Gastroesophageal sphincter (tissue), 3 donors: ENCODE measurements at regions not wholly inside any gene's neighbourhood (a gene's known extent, or its start where the extent isn't known, plus 50 kb on each side); places are given as distances from the start of the nearest gene placed in this dataset.

Experiments used
- EP300 ChIP-seq: sonication (generic); formaldehyde crosslinking; IDR thresholded peaks from one replicate; pipeline ENCODE4 v1.6.1; 2017; ENCODE audit warnings: antibody characterized with exemption, mild to moderate bottlenecking
- TF ChIP-seq, protein P1 (sequence below), 4 experiments: fragments of 200-600 bp in 2 of 4; fragments of 450-650 bp in 2 of 4; sonication (generic) in 1 of 4; IDR thresholded peaks; one replicate each; pipeline ENCODE4 v1.5.1; 2017 to 2019; ENCODE audit warnings: antibody characterized with exemption in 4 of 4, mild to moderate bottlenecking in 2 of 4, moderate library complexity in 2 of 4

DNA sequence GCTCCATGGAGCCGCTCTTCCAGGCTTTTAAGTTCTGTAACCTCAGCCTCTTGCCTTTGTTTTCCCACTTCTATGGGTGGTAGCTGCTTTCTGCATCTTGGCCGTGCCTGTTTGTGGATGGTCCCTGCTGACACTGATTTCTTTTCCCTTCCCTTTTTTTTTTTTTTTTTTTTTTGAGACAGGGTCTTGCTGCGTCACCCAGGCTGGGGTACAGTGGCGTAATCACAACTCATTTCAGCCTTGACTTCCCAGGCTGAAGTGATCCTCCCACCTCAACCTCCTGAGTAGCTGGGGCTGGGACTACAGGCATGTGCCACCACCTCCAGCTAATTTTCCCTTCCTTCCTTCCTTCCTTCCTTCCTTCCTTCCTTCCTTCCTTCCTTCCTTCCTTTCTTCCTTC, 57.7 kb upstream of the EP300 start:
- no peak for TF ChIP-seq EP300
- TF ChIP-seq, protein P1, sequence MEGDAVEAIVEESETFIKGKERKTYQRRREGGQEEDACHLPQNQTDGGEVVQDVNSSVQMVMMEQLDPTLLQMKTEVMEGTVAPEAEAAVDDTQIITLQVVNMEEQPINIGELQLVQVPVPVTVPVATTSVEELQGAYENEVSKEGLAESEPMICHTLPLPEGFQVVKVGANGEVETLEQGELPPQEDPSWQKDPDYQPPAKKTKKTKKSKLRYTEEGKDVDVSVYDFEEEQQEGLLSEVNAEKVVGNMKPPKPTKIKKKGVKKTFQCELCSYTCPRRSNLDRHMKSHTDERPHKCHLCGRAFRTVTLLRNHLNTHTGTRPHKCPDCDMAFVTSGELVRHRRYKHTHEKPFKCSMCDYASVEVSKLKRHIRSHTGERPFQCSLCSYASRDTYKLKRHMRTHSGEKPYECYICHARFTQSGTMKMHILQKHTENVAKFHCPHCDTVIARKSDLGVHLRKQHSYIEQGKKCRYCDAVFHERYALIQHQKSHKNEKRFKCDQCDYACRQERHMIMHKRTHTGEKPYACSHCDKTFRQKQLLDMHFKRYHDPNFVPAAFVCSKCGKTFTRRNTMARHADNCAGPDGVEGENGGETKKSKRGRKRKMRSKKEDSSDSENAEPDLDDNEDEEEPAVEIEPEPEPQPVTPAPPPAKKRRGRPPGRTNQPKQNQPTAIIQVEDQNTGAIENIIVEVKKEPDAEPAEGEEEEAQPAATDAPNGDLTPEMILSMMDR (IDR thresholded peaks at IDR 0.05) = no peak
